ENCODE measurements at regions not wholly inside any gene's neighbourhood (a gene's known extent, or its start where the extent isn't known, plus 50 kb on each side); places are given as distances from the start of the nearest gene placed in this dataset.

DNA sequence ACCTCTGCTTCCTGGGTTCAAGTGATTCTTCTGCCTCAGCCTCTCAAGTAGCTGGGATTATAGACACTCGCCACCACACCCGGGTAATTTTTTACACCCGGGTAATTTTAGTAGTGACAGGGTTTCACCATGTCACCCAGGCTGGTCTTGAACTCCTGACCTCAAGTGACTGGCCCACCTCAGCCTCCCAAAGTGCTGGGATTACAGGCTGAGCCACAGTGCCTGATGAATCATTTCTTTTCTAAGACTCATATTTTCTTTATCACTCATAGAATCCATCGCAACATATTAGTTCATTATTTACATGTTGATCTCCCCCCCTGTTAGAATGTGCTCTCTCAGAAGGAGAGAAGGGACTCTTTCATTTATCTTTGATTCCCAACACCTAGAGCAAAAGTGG is 109.5 kb upstream of the PTPRG start:
- TF ChIP-seq, protein P1, sequence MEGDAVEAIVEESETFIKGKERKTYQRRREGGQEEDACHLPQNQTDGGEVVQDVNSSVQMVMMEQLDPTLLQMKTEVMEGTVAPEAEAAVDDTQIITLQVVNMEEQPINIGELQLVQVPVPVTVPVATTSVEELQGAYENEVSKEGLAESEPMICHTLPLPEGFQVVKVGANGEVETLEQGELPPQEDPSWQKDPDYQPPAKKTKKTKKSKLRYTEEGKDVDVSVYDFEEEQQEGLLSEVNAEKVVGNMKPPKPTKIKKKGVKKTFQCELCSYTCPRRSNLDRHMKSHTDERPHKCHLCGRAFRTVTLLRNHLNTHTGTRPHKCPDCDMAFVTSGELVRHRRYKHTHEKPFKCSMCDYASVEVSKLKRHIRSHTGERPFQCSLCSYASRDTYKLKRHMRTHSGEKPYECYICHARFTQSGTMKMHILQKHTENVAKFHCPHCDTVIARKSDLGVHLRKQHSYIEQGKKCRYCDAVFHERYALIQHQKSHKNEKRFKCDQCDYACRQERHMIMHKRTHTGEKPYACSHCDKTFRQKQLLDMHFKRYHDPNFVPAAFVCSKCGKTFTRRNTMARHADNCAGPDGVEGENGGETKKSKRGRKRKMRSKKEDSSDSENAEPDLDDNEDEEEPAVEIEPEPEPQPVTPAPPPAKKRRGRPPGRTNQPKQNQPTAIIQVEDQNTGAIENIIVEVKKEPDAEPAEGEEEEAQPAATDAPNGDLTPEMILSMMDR (conservative IDR thresholded peaks at IDR 0.05; ENCODE audit: low read depth, low read length) = no peak
- TF ChIP-seq EZH2 (IDR thresholded peaks at IDR 0.05; ENCODE audit: borderline replicate concordance, low read depth, low read length, poor library complexity, severe bottlenecking) = no peak

Data from A673 (cell line).